Stimulated activated effector memory CD8-positive, alpha-beta T cell treated with anti-CD3 and anti-CD28 coated beads, Interleukin-12 subunit alpha, Interleukin-12 subunit beta, amount 100 ng/mL, for 72 hours (primary cell): ENCODE measurements at regions not wholly inside any gene's neighbourhood (a gene's known extent, or its start where the extent isn't known, plus 50 kb on each side); places are given as distances from the start of the nearest gene placed in this dataset.
A peak's percentile ranks its signal among the peaks of the same experiment; 100 is the strongest.

ENCODE experiments used
- ATAC-seq: fragments of 150-1000 bp; cut with Tn5 transposase; 2 replicates; pipeline ENCODE4 v1.10.0; 2021
- DNase-seq, 2 donors: peaks; one replicate each; pipeline ENCODE4 v3.0.0; 2021 to 2022; ENCODE audit warnings: low spot score in 2 of 2
- H3K27ac Mint-ChIP-seq: one replicate; pipeline ENCODE4 v1.8.0; 2022; ENCODE audit warnings: mild to moderate bottlenecking, mixed read lengths
- H3K36me3 Mint-ChIP-seq: one replicate; pipeline ENCODE4 v1.8.0; 2022; ENCODE audit warnings: mild to moderate bottlenecking, mixed read lengths
- H3K4me1 Mint-ChIP-seq: one replicate; pipeline ENCODE4 v1.8.0; 2022; ENCODE audit warnings: mixed read lengths
- H3K4me3 Mint-ChIP-seq: one replicate; pipeline ENCODE4 v1.8.0; 2022; ENCODE audit warnings: mild to moderate bottlenecking, mixed read lengths
- H3K9me3 Mint-ChIP-seq: one replicate; pipeline ENCODE4 v1.8.0; 2022; ENCODE audit warnings: mixed read lengths

DNA sequence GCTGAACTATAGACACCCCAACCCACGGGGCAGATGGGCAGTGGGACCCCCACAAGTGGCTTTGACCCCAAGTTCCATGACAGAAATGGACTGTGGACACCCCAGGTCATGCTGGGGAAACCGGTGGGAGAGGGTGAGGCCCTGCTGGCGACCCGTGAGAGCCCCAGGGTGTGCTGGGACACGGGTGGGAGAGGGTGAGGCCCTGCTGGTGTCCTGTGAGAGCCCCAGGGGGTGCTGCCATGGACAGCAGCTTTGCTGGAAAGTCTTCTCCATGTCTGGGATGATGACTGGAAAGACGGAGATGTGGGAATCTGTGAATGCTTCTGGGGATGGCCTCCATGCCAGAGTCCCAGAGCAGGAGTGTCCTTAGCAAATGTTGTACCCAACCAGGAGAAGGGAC, 148.4 kb downstream of the URI1 start:
- DNase-seq = no peak
- no peak for ATAC-seq
- Mint-ChIP-seq H3K36me3 (no peaks in the 10 kb centered on the region), H3K9me3 (no peaks in the 10 kb centered on the region), H3K4me3 (no peak overlapping the region), H3K4me1 (no peaks in the 10 kb centered on the region), H3K27ac (no peak overlapping the region)

- Mint-ChIP-seq H3K27ac (no peak overlapping the region), H3K9me3 (no peaks in the 10 kb centered on the region), H3K4me1 (no peaks in the 10 kb centered on the region), H3K36me3 (no peaks in the 10 kb centered on the region), H3K4me3 (no peak overlapping the region)
- no peak for DNase-seq
- ATAC-seq = no peak
Measured at GRCh38 chr19:30090963-30091362, 148.9 kb downstream of the URI1 start.

DNA sequence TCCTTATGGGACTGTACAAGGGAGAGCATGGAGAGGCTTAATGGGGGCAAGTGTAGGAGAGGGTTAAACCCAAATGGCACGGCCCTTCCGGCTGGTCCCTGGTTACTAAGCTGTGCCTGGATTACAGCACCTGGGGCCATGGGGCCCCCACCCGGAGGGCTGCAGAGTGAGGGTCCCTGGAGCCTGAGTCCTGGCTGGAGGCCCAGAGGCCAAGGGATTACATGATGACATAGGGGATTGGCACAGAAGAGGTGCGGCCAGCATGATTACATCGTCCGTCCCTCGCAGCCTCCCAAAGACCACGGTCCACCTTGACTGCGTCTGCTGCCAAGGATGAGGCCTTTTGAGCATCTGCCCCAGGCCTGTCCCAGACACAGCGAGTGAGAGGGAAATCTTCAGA, 149.4 kb downstream of the URI1 start:
- Mint-ChIP-seq H3K4me3 (no peak overlapping the region), H3K36me3 (no peaks in the 10 kb centered on the region), H3K27ac (no peak overlapping the region), H3K9me3 (no peaks in the 10 kb centered on the region), H3K4me1 (no peaks in the 10 kb centered on the region)
- ATAC-seq = no peak
- DNase-seq = no peak

DNA sequence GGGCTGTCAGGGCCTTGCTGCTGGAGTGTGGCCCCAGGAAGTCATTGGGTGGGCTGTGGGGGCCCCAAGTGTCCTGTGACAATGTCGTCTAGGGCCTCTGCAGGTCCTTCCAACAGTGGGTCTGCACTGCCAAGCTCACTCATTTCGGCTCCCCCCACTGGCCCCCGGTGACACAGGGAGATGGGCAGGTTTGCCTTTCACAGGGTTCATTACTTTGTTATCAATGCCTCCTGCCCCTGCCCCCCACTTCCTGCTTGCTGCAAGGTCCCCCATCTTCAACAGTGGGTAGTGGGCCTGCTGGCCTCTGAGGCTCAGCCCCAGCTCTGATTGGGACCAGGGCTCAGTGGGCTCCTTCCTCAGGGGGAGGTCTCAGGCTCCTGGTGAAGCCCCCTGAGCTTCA, 149.8 kb downstream of the URI1 start:
- no peak overlapping the region for H3K4me3 Mint-ChIP-seq
- H3K4me1 Mint-ChIP-seq = no peaks in the 10 kb centered on the region
- no peaks in the 10 kb centered on the region for H3K9me3 Mint-ChIP-seq
- DNase-seq = no peak
- ATAC-seq = no peak
- no peak overlapping the region for H3K27ac Mint-ChIP-seq
- no peaks in the 10 kb centered on the region for H3K36me3 Mint-ChIP-seq

DNA sequence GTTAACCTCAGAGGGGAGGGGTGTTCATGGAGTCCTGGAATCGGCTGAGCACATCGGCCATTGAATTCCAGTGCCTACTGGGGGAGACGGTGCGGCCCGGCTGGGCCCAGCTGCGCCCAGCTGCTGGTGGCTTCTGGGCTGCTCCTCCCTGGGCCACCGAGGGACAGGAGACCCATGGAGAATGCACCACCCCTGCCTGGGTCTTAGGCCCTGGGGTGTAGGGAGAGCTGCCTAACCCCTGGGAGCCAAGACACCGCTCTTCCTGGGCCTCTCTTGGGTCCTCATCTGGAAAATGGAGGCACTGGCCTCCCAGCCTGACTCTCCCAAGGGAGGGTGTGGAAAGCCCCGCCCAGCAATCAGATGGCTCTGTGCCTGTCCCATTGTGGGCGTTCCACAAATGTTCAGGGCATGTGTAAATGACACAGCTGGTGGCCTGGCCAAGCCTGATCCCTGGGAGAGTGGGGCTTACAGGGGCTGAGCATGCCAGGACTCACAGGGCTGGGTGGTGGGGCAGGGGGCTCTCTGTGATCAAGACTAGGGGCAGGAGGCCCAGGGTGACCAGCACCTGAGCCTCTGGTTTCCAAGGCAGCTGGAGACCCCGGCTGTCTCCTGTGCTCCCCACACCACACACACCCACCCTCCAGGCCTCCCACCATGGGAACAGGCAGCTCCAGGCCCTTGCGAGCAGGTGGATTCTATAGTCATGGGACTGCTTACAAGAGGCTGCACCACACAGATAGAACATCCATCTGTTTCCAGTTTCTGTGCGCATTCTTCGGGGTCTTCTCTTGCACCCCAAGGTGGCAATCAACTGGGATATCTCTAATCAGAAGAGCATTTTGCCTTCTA, 150.9 kb downstream of the URI1 start:
- ATAC-seq (no peak), DNase-seq (no peak)

GRCh38 chr19:30093966-30094755, 152.1 kb downstream of the URI1 start:
- Mint-ChIP-seq H3K9me3 (no peaks in the 10 kb centered on the region), H3K27ac (no peak overlapping the region), H3K4me3 (no peak overlapping the region), H3K36me3 (no peaks in the 10 kb centered on the region), H3K4me1 (no peaks in the 10 kb centered on the region)
- ATAC-seq (no peak), DNase-seq (no peak)

More for the DNA sequence above, 150.9 kb downstream of the URI1 start:
- Mint-ChIP-seq H3K4me3 (no peak overlapping the region), H3K27ac (no peak overlapping the region), H3K4me1 (no peaks in the 10 kb centered on the region), H3K9me3 (no peaks in the 10 kb centered on the region), H3K36me3 (no peaks in the 10 kb centered on the region)

DNA sequence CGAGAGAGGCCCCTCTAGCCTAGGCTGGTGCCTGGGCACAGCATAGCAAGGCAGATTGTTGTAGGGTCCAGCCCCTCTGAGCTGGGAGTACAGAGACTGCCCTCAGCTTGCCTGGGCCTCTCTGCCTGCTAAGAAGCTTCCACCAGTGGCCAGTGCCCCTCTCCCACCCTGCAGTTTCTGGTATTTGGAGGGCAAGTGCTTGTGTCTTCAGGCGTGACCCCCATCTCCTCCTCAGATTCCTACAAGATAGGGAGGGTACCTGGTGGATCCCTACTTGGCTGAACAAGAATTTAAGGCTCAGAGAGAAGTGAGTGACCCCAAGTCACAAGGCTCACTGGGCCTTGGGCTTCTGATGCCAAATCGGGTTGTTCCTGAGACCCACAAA, 152.7 kb downstream of the URI1 start:
- Mint-ChIP-seq H3K27ac (no peak overlapping the region), H3K9me3 (no peaks in the 10 kb centered on the region), H3K4me3 (no peak overlapping the region), H3K36me3 (no peaks in the 10 kb centered on the region), H3K4me1 (no peaks in the 10 kb centered on the region)
- no peak for ATAC-seq
- no peak for DNase-seq

DNA sequence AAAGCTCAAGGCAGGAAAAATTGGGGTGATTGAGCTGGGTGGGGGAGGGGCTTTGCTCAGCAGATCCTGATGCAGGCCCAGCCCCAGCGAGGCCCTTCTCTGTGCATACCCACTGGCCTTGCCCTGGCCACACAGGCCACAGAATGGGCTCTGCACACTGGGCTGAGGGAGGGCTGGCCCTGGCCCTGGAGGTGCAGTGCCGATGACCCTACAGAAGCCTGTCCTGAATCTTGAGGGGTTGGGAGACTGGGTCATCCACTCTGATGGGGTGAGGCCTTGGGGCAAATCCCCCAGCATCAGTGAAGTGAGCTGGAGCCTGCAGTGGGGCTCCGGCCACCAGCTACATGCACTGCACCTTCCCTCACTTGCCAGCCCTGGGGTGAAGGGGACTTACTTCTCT, 153.1 kb downstream of the URI1 start:
- no peak overlapping the region for H3K27ac Mint-ChIP-seq
- DNase-seq (no peak), ATAC-seq (peak; percentile 17)
- H3K4me3 Mint-ChIP-seq = no peak overlapping the region
- no peaks in the 10 kb centered on the region for H3K9me3 Mint-ChIP-seq
- no peaks in the 10 kb centered on the region for H3K4me1 Mint-ChIP-seq
- H3K36me3 Mint-ChIP-seq = no peaks in the 10 kb centered on the region

- no peak overlapping the region for H3K4me3 Mint-ChIP-seq
- peaks cover 4% of the 10 kb centered on the region for H3K9me3 Mint-ChIP-seq
- DNase-seq (no peak), ATAC-seq (no peak)
- H3K4me1 Mint-ChIP-seq = no peaks in the 10 kb centered on the region
- H3K36me3 Mint-ChIP-seq = no peaks in the 10 kb centered on the region
- H3K27ac Mint-ChIP-seq = no peak overlapping the region
Measured at GRCh38 chr19:30096596-30097370, 154.7 kb downstream of the URI1 start.

GRCh38 chr19:30097746-30098280, 155.8 kb downstream of the URI1 start:
- no peak for ATAC-seq

GRCh38 chr19:30102239-30102638, 160.2 kb downstream of the URI1 start:
- H3K4me1 Mint-ChIP-seq = no peaks in the 10 kb centered on the region

More at GRCh38 chr19:30097746-30098280, 155.8 kb downstream of the URI1 start:
- Mint-ChIP-seq H3K27ac (no peak overlapping the region), H3K9me3 (peaks cover 4% of the 10 kb centered on the region), H3K4me1 (no peaks in the 10 kb centered on the region), H3K4me3 (no peak overlapping the region), H3K36me3 (no peaks in the 10 kb centered on the region)
- no peak for DNase-seq

GRCh38 chr19:30102666-30103065, 160.6 kb downstream of the URI1 start:
- no peak overlapping the region for H3K27ac Mint-ChIP-seq

More at GRCh38 chr19:30102239-30102638, 160.2 kb downstream of the URI1 start:
- Mint-ChIP-seq H3K9me3 (peaks cover 4% of the 10 kb centered on the region), H3K4me3 (no peak overlapping the region), H3K36me3 (no peaks in the 10 kb centered on the region), H3K27ac (no peak overlapping the region)
- ATAC-seq (no peak), DNase-seq (no peak)

GRCh38 chr19:30103981-30104380, 161.9 kb downstream of the URI1 start:
- Mint-ChIP-seq H3K27ac (no peak overlapping the region), H3K36me3 (no peaks in the 10 kb centered on the region), H3K9me3 (peaks cover 4% of the 10 kb centered on the region), H3K4me3 (no peak overlapping the region), H3K4me1 (no peaks in the 10 kb centered on the region)
- ATAC-seq = no peak
- no peak for DNase-seq

More at GRCh38 chr19:30102666-30103065, 160.6 kb downstream of the URI1 start:
- H3K4me1 Mint-ChIP-seq = no peaks in the 10 kb centered on the region
- peaks cover 4% of the 10 kb centered on the region for H3K9me3 Mint-ChIP-seq
- ATAC-seq (no peak), DNase-seq (no peak)
- H3K4me3 Mint-ChIP-seq = no peak overlapping the region
- no peaks in the 10 kb centered on the region for H3K36me3 Mint-ChIP-seq

GRCh38 chr19:30105316-30105715, 163.3 kb downstream of the URI1 start:
- no peak overlapping the region for H3K4me3 Mint-ChIP-seq
- ATAC-seq (no peak), DNase-seq (no peak)
- H3K27ac Mint-ChIP-seq = no peak overlapping the region
- H3K9me3 Mint-ChIP-seq = peaks cover 4% of the 10 kb centered on the region
- no peaks in the 10 kb centered on the region for H3K4me1 Mint-ChIP-seq
- H3K36me3 Mint-ChIP-seq = no peaks in the 10 kb centered on the region

GRCh38 chr19:30105727-30106126, 163.7 kb downstream of the URI1 start:
- Mint-ChIP-seq H3K4me1 (no peaks in the 10 kb centered on the region), H3K27ac (no peak overlapping the region), H3K9me3 (peaks cover 4% of the 10 kb centered on the region), H3K4me3 (no peak overlapping the region), H3K36me3 (no peaks in the 10 kb centered on the region)
- DNase-seq (no peak), ATAC-seq (no peak)
